HG03025 (cell line): ENCODE measurements at regions not wholly inside any gene's neighbourhood (a gene's known extent, or its start where the extent isn't known, plus 50 kb on each side); places are given as distances from the start of the nearest gene placed in this dataset.
"Not testable (repeated sequence)": the region's sequence is repeated elsewhere in the genome, so short reads cannot be mapped to it uniquely, and the experiment has no call there.

Experiments
- ATAC-seq: cut with Tn5 transposase; IDR thresholded peaks from one replicate; pipeline ENCODE4 v1.9.1; 2021; ENCODE audit warnings: mild to moderate bottlenecking, moderate library complexity; ENCODE audit not compliant: unreplicated experiment, low FRiP score

DNA sequence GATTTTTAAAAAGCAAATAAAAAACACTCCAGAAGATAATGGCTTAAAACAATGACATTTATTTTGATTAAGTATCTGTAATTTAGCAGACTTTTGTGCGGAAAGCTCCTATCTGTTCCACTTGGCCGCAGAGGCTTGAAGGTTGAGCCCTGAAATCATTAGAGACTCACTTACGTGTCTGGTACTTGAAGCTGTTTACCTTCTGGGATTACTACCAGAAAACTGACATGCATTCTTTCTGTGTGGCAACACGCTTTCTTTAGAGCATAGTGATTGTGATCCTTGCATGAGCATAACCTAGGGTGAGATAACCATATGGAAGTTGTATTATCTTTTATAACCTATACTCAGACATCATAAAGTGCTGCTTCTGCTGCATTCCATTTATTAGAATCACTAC is 298.5 kb downstream of the SI start:
- no peak for ATAC-seq

DNA sequence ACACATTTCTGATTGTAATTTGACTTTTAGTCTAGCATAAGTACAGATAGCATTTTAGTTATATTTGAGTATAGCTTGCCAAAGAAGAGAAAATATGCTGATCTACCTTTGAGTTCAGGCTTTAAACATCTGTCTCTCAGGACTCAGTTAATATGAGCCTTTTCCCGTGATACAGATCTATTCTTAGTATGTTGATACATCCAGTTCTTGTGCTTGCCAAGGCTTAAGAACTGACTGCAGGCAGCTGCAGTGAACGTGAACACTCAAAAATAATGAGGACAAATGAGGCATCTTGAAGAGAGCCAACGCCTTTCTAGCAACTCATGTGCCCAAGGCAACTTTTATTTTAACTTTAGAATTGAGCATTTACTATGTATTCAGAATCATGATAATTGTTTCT is 325.5 kb downstream of the SI start:
- ATAC-seq = no peak

DNA sequence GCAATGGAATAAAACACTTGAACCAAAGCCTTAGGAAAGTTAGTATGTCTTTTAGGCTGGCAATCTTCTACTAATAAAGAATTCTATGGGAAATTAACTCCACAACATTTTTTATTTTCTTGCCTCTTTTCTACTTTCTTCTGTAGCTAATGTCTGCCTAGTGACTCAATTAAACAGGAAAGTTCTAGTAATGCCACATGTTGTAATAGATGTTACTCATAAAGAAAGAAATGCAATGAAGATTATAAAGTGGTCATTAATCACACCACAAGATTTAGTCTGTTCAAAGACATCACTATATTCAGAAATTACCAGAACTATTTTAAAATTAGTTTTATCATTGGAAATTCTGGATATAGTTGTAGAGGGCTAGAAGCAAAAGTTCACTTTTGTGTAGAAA is 329.7 kb downstream of the SI start:
- no peak for ATAC-seq

DNA sequence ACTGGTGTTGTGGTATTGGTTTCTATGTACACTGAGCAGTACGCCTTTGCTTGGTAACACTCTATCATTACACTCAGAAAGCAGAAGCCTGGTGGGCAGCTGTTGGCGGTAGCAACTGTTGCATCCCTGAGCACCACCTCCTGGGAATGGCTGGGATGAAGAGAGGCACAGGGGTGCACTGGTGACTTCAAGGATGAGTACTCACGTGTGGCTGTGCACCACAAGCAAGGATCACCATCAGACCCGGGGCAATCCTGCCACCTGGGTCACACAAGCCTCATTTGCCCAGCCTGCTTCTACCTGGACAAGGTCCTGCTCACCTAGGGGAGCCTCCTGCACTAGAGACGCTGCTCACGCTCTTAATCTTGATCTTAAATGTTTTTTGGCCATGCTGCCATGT is 336.4 kb downstream of the SI start:
- no peak for ATAC-seq

DNA sequence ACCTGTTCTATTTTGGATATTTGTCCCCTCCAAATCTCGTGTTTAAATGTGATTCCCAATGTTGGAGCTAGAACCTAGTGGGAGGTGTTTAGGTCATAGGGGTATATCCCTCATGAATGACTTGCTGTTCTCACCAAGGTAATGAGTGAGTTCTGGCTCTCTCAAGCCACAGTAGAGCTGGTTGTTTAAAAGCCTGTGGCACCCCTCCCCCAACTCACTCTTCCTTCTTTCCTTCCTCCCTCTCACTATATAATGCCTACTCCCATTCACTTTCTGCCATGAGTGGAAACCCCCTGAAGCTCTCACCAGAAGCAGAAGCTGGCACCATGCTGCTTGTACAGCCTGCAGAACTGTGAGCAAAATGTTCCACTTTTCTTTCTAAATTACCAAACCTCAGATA is 341.1 kb downstream of the SI start:
- no peak for ATAC-seq

DNA sequence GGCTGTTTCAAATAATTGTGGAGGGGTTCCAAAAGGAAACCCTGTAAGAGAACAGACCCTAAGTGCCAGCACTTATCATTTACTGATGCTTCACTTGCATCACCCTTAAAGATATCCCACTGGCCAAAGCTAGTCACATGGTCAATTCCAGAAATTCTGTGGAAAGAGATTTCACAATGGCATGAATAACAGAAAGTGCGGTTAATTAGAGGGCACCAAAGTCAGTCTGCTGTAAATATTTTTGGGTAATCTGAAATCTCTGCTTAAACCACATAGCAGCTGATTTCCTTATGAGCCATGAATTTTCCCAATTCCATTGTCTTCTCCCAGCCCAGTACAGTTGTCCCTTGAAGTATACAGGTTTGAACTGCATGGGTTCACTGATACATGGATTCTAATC is 346.1 kb downstream of the SI start:
- no peak for ATAC-seq

DNA sequence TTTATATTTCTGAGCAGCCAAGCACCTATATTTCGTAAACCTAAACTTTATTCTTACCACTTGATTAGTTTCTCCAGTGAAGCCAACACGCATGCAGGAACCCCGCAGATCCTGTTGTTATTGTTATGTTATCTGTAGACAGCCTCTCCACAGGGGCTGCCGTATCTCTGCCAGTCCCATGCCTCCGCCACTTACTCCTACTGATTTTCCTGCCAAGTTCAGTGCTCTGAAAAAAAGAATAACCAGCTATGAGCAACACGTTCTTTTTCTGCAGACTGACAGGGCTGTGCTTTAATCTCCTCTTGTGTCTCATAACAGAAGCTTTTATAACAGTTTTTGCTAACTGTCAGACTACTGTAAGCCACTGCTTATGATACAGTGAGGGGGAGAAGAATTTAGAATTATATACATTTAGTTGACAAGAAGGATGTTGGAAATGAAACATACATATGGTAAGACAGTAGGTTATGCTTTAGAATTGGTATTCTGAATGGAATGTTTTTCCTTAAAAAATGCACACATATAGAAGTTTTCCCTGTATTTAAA is 347.4 kb downstream of the SI start:
- no peak for ATAC-seq

DNA sequence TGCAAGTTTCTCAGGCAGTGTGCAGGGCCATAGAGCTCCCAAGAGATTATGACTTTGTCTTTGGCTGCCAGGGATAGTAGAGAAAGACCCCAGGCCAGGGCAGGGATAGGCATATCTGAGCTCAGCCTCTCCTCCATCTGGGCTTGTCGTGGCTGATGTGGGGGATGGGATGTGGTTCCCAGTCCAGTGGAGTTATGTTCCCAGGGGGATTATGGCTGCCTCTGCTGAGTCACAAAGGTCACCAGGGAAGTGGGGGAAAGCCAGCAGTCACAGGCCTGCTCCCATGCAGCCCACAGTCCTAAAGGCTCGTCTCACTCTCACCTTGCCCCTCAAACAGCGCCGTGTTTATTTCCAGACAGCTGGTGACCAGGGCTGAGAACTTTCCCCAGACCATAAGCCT is 354.9 kb downstream of the SI start:
- ATAC-seq = no peak

DNA sequence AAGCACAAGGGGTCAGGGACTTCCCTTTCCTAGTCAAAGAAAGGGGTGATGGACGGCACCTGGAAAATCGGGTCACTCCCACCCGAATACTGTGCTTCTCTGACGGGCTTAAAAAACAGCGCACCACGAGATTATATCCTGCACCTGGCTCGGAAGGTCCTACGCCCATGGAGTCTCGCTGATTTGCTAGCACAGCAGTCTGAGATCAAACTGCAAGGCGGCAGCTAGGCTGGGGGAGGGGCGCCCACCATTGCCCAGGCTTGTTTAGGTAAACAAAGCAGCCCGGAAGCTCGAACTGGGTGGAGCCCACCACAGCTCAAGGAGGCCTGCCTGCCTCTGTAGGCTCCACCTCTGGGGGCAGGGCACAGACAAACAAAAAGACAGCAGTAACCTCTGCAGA is 375.5 kb downstream of the SI start:
- ATAC-seq = not testable (repeated sequence)

DNA sequence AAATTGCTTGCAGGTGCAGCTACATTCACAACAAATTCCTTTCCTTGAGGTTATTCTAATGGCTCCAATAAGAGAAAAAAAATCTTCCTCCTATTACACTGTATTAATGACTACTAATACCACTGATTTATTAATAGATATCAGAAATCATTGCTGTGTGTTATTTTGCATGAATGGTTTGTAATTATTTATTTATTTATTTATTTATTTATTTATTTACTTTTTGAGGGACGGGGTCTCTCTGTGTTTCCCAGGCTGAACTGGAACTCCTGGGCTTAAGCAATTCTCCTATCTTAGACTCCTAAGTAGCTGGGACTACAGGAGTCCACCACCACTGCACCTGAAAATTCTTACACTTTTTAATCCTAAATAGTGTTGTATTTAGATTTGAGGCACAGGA is 390.4 kb downstream of the SI start:
- ATAC-seq = no peak

DNA sequence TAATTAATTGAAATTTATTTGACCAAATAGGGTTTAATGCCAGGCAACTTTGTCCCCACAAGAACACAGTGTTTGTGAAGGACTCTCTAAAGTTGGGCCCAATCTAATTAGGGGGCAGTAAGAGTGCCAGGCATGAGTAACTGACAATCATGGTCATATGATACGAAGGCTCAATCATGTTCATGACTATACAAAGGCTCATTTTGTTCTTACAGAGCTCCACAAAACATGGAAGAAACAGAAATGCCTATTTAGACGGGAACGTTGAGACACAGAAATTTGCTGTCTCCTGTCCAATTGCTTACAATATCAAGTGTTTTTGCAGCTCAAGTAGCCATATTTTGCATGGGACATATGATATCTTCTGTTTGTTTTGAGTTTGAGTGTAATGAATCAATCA is 391.1 kb downstream of the SI start:
- no peak for ATAC-seq

DNA sequence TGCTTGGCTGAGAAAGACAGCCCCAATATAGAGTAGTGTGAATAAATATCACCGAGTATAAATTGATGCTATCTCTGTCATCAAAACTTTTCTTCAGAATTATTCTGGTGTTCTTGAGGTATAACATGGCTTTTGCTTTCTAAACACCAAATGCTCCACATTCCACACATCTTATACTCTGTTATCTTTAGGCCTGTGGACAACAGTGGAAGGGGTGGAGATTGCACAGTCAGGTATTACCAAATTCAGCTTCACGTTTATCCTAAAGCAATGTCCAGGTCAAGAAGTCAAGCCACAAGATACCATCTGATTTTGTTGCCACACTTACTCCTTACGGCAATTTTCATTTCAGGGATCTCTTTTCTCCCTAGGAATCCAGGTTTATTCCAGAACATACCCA is 394.8 kb downstream of the SI start:
- no peak for ATAC-seq

DNA sequence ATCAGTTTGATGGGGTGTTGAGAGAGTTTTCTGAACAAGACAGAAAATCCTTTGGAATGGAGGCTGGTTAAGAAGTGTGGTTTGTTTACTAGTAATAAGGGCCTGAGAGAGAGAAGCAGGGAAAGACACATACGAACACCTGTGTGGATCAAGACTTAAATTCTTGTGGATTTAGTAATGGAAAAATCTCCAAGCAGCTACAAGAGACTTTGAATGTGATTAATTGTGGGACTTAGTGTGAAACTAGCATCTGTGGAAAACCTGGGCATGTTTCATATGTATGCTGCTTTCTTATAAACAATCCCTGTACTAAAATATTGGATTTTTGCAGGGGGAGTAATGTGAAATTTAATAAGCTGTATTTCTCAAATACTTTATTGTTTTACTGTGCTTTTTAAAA is 399.1 kb downstream of the SI start:
- ATAC-seq = no peak

DNA sequence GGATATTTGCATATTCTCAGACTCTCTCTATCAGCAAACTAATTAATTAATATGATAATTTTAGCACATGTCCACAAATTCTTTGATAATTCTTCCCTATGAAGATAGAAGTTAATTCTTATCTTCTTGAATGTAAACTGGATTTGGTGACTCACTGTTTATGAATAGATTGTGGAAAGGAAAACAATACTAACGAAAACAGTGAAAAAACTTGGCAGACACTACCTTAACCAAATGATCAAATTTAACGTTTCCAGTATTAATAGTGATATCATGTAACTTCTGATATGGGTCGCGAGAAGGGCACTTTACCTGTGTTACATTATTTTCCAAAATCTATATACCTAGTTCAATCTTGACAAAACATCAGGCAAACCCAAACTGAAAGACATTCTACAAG is 401.0 kb downstream of the SI start:
- ATAC-seq = no peak

DNA sequence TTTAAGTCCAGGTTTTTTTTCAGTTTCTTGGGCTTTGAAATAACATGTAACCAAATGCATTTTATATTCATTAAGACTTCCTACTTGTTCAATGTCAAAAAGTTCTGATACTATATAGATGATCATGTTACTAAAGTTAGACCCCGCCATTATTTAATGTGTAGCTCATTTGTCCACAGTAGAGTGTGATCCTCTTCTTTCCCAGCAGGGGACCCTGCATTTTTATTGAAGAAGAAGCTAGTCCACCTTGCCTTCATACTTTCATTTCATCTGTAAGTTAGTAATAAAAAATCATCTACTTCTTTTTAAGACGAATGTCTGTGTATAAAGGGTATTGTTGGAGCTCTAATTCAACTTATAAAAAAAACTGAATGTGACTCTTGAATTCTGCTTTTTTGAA is 404.6 kb downstream of the SI start:
- no peak for ATAC-seq

DNA sequence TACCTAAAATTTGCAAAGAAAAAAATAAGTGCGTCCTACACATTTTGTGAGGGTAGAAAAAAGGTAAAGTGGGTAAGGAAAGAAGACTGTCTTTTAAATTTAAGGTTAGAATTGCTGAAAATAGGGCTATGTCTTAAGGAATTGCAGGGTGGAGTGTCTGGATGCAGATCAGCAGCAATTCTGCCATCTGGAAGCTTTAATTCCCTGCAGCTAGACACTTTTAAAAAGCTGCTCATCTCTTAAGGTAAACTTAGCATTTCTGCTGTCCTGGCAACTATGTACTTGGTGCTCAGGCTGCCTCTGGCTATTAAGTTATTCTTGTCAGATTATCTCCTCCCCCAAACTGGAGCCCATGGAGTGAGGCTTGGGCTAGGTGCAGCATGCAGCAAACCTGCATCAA is 420.2 kb downstream of the SI start:
- no peak for ATAC-seq

DNA sequence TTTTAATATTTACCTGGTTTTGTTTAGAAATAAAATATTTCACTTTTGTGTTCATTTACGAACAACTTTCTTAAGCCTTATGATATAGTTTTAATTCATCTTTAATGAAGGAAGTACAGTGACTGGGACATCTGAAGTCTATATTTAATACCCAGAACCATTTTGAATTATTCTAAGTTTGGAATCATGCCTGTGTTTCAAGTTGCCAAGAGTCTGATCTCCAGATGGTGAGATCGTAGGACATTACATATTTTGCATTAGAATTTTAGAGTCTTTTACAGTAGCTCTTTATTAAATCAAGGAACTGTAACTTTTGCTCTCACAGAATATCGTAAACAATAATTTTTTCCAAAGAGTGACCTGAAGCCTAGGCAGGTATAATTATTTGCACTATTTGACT is 420.7 kb downstream of the SI start:
- ATAC-seq = no peak

DNA sequence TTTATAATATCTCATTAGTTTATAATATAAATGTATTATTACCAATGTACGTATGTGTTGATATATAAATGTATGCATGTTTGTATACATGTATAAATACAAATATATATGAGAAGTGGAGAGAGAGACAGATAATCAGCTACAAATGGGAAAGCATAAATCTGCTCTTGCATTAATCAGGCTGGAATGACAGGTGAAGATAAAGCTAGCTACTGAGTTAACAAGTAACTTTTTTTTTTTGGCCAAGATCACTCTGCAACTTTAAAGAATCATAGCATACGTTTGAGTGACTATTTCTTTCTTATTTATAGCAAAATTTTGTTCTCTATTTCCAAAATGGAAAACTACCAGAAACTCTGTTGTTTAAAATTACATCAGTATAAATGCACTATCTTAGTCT is 422.8 kb downstream of the SI start:
- ATAC-seq = no peak

DNA sequence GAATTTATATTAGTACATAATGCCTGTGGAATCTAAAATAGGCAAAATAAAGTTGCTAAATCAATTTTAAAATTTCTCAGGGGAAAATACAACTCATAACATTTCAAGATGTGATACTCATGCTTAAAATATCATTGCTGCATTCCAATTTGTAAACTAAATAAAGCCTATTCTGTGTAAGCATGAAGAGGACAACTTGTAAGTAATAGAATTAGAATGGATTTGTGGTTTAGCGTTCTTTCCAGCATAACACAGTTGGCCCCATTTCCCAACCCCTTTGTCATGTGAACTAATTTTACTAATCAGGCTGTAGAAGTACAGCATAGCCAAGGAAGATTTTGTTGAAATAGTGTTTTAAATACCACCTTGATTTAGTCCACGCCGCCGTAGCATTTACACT is 437.2 kb downstream of the SI start:
- no peak for ATAC-seq

DNA sequence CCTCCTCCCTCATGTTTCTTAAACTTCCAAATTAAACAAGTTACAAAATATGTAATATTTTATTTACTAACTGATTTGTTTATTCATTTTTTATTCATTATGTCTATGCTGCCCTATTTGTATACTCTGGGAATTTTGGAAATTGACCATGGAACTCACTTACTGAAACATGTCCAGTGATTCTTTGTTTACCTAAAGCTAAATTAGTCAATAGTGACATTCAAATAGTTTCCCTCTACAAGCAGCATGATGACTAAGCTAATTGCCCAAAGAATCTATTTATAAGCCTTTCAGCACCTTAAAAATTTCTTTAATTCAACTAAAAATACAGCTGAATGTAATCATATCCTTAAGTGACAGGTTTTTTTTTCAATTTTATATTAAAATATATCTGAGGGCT is 437.7 kb downstream of the SI start:
- ATAC-seq = no peak

DNA sequence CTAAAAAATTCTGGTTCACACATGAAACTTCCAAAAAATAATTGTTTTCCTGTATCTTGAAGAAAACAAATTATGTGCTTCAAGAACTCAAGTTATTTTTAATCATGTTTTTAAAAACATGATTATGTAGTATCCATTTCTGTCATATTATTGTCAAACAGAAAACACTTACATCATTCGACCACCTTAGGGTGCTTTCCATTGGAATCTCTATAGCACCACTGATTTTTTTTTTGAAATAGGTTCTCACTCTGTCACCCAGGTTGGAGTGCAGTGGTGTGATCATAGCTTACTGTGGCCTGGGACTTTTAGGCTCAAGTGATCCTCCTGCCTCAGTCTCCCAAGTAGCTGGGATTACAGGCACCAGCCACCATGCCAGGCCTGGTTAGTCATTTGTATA is 457.3 kb downstream of the SI start:
- no peak for ATAC-seq

DNA sequence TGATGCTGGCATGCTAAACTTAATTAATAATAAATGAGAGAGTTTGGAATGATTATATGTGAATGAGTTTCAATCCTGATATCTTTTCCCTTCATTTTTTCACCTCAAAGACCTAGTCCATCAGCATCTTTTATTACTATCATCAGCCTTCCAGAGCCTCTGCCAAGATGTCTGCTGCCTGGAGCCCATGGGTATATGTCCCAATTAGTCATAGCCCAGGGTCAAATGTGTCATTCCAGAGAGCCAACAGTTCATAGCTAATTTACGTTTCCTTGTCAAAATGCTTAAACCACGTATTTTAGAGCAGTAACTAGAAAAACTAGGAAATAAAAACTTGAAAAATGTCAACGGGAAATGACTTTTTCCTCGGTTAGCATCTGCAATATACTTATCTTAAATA is 457.9 kb downstream of the SI start:
- ATAC-seq = no peak

DNA sequence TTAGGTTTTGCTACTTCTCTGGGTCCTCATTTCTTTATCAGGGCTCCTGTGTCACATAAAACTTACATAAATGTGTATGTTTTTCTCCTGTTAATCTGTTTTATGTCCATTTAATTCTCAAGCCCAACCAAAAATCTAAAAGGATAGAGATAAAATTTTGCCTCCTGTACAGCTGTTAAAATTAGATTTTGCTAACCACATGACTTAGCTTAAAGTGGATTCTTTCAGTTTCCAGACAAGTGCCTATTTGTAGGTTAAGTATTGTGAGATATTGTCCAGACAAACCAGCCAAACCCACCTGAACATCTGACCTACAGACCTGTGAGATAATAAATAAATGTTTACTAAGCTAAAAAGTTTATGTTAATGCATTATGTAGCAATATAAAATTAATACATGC is 465.5 kb downstream of the SI start:
- ATAC-seq = no peak
